ENCODE measurements at regions not wholly inside any gene's neighbourhood (a gene's known extent, or its start where the extent isn't known, plus 50 kb on each side); places are given as distances from the start of the nearest gene placed in this dataset.
A peak's percentile ranks its signal among the peaks of the same experiment; 100 is the strongest.

DNA sequence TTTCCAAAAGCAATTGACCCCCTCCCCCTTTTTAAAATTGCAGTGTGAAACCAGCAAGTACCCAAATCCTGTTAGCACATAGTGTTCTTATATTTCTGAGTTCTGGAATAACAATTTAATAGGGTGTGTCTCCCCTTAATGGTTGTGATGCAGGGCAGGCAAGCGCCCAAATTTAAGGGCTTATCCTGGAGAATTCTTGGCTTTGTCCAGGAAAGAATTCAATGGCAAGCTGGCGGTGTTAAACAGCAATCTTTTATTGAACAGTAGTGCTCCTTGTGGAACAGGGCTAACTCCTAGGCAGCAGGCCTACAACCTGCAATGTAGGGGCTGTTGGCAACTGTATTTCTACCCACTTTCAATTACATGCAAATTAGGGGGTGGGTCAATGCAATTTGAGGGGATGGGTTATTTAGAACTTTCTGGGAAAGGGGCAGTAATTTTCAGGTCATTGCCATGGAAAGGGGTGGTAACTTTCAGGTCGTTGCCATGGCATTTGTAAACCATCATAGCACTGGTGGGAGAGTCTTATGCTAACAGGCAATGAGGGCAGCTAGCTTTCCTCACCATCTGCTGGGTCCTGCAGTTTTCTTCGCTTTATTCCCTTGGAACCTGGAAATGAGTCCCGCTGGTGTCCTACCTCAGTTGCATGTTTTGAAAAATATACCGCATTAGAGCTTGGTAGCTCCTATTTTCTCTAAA is 149.0 kb upstream of the KCTD1 start:
- DNase-seq: no peak

DNA sequence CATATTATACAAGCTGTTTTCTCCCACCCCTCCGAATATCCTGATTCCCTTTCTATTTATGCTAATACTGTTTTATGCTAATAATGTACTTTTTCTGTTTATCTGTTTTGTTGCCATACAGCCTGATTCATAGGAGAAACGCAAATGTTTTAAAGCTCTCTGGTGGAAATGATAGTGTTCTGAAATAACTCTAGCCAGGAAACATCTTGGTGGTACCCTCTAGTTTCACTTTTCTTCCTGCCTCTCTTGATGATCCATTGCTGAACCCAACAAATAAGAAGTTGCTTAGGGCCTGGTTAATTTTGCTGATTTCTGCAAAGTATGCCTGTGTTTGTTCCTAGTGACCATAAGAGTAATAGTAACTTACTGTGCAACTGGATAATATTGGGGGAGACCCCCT is 148.4 kb upstream of the KCTD1 start:
- no peak for DNase-seq

DNA sequence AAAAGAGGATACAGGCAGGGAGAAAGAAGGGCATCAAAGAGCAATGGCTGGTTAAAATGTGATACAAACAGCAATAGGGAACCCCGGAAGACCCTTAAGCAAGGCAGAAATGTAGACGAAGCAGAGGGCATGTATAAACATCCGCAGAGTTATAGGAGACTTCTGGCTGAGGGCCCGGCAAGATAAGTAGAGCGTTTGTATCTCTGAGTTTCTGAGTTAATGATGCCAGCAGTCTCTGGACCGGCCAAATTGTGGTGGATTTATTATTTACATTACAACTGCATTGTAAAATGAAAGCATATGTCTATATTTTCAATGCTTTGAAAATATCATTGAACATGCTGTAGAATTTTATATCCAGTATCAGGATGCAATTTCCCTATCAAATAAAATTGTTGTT is 148.0 kb upstream of the KCTD1 start:
- no peak for DNase-seq

DNA sequence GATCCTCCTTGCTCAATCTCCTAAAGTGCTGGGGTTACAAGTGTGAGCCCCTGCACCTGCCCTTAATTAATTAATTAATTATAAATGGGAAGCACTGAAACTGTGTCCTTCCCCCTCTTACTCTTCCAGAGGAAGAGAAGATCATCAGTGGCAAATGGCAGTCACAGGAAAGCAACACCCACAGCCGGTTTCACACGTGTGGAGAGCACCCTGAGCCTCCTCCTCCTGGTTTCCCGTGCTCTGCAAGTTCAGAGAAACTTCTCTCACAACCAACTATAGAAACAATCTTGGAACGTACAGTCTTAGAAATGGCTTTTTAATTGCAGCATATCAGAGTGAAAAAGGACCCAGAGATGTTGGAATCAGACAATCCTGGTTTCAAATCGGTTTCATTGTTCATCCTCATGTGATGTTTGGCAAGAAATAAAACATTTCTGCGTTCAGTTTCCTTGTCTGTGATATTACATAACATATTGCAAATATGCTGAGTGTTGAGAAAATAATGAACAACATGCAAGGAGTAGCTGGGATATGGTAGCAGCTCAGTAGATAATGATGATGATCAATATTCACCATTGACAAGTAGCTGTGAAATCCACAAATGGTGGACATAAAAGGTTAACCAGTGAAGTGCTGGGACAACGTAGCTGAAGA is 141.0 kb upstream of the KCTD1 start:
- DNase-seq: no peak

DNA sequence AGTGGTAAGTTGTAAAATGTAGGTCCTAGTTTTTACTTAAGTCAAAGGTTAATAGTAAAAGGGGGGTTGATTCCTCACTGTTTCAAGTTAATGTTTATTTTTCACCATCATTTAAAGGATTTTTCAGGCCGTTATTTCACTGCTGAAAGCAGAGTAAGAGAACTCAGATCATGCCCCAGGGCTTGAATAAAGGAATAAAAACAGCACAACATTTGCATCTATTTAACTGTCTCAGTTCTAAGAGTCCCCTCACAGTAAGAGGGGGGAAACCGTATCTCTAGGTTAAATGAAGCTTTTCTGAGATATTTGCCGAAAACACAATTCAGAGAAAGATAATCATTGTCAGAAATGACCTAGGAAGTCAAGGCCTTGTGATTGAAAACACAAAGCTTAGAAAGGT is 138.2 kb upstream of the KCTD1 start:
- DNase-seq: no peak

DNA sequence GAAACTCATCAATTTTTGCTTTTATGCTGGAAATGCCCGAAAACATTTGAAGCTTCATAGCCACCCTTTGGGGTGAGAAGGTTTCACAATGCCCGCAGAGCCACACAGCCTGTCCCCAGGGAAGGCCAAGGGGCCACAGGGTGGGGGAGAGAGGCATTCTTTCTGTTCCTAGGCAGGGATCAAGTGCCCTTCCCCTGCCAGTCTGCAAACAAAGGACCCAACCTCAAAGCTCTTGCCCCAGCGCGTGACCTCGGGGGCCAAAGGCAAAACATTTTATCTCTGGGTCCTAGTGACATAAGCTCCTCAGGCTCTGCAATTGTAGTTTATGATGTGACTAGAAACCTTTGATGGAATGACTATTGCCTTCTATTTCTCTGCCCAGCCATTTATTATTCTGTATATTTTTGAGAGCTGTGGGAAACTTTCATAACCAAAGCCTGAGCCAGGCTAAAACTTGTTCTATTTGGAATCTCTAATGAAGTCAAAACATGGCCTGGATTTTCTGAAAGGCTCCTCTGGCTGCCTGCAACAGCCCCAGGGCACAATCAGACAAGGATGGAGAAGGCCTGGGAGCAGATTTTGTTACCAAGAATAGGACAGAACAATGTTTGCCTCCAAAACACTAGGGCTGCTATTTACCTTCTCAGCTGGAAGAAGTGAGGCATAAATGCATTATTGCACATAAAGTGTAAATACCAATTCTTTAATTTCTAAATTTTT is 137.2 kb upstream of the KCTD1 start:
- no peak for DNase-seq

DNA sequence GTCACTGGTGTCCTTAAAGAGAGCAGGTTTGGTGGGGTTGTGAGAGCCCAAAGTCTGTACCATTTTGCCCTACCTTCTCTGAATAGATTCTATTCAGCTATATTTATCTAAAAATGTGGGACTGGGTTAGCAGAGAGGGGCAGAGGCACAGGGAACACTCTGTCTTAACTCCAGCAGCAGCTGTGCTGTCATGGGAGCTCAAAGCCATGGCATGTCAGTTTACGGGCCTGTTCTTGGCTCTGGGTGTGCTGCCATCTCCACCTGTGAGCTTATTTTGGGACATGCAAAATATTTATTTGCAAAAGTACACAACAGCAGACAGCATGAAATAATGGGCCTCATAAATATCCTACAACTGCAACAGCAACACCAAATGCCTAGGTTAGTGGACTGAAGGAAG is 129.6 kb upstream of the KCTD1 start:
- no peak for DNase-seq

DNA sequence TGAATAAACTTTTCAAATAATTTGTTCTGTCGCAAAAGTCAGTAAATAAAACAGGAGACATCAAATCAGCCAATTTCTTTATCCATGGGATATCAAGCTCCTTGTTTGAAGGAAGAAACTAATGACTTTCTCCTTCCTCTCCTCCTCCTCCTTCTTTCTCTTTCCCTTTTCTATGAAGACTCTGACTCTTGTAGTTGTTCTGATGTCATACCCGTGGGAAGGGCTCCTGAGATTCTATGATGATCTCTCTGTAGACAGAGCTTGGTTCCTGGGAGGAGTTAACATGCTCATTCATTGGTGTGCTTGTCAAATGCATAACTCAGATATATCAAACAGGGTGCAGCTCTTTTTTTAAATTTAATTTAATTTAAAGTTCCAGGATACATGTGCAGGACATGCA is 118.7 kb upstream of the KCTD1 start:
- DNase-seq: no peak

DNA sequence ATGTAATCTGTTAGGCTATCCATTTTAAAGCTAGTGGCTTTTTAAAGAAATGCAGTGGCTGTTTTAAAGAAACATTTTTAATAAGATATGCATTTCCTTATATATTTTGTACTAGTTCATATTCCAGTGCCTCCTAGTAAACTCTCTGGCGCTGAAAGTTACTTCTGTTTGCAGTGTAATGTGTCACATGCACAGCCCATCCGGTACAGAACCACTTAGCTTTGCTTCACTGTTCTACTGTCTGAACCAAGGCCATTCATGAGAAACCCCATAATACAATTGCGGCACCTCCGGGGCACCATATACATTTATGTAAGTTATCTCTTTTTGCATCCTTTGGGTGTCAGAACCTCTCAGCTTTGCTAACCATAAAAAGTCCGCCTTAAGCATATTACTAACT is 114.6 kb upstream of the KCTD1 start:
- no peak for DNase-seq

DNA sequence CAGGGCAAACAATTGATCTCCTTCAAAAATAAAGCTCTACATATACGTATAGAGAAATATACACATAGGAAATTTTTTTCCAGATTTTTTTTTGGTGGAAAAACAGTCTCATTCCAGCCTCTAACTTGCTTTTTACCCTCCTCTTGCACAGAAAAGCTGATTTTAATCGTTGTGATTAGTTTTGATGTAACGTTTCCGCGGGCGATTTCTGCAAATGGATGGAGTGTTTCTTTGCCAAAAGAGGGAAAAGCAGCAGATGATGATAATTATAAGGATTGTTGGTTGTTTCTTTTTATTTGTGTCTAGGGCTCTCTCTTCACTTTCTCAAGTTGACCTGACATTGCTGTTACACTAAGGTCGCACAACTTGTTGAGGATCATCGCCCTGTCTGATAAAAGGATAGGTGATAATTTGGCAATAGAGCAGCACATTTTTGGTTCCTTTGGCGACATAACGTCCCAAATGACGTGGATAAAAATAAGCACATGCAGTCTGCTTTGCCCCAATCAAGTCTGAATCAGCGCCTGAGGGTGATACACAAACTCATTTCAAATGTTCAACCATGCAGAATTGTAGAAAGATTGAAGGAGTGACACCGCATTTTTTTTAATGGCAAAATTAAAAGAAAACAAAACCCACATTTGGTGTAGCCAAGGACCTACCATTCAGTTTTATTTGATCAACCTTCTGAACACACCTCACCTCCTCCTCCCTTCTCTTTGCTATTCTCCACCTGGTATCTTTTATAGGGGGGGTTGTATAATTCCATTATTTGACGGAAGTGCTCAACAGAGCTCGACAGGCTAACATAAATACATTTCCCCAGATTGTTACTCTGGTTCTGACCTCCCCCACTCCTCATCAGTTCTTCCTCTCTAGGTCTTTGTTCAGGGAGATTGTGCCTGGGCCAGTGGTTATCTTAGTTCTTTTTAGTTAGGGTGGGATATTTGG is 109.6 kb upstream of the KCTD1 start:
- DNase-seq: no peak

DNA sequence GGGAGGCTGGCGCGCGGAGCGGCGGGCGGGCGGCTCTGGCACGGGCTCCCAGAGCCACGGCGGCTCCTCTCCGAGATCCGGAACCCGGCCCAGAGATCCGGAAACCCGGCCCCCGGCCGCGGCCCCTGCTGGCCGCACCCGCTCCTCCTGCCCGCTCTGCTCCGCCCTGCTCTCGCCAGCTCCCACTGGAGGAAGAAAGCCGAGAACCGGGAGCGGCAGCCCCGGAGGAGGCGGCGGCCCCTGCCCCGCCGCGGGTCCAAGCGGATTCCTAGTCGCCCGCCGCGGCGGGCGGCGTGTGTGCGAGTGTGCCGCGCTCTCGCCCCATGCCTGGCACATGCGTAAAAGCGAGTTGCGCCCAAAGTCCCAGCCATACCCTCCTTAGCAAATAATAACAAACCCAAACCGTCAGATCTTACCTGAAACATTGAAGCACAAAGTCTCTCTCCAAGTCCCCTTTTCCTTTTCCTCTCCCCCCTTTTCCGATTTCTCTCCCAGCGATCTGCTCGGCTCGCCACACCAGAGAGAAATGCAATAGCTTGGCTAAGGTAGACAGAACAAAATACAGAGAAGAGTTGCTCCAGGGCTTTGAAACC is 108.7 kb upstream of the KCTD1 start:
- DNase-seq: peak; percentile 37

DNA sequence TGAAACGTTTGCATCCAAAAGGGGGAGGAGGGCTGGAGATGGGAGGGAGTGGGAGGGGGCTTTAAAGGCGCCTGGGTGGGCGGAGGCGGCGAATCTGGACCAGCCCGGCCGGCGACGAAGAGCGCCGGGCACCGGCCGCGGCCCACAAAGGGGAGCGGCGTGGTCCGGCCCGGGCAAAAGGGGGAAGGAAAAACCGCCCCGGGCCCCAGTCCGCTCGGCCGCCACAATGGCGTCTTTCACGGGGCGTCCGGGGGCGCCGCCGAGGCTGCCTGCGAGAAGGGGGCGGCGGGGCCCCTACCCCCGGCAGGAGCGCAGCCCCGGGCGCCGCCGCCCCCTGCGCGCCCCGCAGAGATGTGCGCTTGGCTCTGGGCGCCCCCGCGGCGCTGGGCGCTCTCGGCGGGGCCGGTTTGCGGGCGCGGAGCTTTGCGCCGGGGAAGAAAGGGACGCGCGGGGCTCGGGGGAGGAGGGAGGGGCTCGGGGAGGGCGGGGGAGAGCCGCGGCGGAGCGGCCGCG is 108.1 kb upstream of the KCTD1 start:
- DNase-seq: no peak

DNA sequence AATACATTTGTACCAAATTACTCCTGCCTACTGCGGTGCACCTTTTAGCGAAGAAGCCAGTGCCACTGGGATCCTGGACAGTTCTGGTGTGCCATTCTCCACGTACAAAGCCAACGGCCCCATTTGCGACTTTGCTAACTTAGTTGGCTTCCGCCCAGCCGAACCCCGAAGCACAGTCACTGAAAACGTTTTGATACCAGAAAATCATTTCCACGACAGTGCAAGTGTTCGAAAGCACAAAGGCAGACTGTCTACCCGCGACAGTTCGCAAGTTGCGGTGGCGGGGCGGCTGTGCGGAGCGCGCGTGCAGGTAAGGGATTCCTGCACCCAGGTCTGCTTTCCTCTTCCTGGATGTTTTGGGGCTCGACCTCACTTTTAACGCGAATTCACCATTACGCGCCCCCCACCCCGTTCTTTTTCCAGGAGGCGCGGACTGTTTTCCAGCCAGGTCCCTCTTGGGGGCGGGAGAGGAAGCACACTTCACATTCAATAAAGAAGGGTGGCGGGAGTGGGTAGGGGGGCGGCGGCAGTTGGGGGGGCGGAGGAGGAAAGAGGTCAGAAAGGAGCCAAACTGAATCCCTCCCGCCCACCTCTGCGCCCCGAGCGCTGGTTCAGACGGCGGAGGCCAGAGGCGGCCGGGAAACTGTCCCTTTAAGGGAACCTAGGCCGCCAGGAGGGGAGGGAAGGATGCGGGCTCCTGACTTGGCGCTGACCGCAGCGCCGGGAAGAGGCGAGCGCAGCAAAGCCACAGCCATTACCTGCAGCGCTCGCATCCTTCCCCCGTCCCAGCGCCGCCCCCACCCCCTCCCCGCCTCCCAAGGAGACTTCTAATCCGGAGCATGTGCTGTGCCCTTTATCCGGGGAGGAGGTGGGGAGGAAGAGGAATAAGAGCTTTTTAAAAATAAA is 107.4 kb upstream of the KCTD1 start:
- DNase-seq: no peak

DNA sequence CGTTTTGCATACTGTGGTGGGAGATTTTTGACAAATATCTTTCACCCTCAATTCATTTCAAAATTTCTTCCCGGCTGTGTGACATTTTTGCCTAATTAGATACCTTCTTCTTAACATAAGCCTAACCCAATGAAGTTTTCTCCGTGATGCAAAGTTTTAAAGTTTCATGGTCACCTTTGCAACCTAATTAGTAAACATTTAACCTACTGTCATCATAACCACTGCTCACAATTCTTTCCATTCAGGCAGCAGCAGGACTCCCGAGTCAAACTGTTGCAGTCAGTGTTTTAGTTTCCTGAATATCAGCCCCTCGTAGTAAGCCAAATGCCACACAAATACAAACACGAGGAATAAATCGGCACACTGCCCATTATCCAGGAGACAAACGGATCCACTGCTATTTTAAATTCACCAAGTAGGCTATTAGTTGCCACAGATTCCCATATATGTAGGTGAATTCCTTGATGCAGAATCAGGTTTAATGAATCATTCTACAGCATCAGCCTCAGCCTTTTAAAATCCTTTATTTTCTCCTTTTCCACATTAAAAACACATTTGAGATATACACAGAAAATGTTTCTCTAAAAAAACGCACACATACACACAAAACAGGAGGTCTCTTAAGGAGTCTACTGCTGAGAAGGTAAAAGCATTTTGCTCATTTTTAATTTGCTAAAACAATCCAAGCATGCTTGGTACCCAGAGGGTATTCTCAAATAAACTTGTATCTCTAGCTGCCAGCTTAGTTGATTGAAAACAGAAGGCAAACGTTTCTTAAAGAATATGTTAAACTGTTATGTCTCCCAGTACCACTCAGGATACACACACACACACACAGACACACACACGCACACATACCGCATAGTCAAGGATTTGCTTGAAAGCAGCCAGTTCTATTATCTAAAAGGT is 106.5 kb upstream of the KCTD1 start:
- no peak for DNase-seq

DNA sequence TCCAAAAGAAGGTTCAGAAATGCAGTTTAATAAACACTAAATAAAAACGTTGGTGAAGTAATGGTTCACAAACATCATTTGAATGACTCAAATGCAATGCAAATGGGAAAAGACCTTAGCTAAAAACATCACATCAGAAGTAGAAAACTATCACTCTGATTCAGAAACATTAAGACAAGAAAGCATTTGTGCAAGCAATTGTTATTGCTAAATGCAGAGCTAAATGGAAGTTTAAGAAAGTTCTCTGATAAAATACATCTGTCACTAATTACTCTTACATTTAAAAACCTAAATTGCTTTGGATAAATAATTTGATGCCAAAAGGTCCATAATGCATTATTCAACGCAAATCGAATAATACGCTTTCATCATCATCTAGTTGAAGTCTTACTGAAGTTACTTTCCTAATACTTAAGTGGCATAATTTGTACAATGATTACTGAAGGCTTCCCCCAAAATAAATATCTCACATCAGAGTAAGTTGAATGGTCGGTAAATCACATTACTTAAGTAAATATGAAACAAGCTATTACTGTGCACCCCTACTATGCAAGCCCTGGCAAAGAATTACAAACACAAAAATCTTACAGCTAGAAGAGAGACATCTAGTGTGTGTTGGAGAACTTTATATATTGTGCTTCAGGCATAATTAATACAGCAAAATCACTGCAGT is 105.7 kb upstream of the KCTD1 start:
- DNase-seq: no peak

DNA sequence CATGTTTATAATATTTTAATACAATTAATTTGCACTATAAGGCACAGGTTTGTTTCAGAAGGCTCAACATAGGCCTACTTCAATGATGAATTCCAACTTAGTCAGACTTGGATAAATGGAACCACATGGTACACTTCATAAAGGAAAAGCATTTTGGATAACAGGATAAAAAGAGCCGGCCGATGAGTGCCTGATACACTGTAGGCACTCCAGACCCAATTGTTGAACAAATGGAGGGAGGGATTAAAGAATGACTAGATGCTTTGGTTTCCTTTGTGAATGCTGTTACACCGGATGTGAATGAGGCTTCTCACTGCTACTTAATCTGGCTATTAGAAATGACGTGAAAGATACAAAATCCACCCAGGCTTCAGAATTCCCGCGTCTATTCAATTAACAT is 104.1 kb upstream of the KCTD1 start:
- DNase-seq: no peak

DNA sequence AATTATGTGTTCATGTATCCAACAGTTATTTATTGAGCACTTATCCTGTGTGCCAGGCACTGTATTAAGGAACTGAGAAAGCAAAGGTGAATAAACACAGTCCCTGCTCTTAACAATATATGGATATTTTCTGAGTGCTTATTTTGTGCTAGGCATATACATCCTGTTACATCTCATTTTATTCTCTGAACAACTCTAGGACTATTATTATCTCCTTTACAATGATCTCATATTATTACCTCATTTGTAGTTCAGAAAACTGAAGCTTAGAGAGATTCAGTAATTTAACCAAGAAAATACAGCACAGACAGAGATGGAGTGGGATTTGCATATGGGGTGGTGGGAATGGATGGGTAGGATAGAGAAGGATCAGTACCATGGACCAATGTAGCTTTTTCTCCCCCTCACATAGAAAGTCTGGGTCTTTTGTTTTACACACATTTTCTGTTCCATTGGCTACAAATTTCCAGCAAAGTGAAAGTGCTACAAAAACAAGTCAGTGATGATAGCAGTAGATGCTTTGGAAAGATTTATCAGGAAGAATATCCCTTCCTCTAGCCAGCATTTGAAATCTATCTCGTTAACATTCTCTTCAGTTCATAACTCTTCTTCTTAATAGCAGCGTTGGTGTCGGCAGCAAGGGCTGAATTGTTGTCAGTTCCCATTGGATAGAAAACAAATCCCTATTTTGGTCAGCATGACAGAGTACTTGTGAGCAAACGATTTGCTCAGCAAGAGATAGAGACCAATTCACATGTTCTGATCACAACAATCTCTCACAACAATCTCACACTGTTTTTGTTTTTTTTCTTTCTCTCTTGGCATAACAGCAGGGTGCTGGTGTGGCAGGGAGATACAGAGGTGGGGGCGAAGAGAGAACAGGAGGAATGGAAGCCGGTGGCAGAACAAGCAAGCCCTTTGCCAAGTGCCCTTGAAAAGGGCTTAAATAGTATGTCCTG is 102.2 kb upstream of the KCTD1 start:
- no peak for DNase-seq

DNA sequence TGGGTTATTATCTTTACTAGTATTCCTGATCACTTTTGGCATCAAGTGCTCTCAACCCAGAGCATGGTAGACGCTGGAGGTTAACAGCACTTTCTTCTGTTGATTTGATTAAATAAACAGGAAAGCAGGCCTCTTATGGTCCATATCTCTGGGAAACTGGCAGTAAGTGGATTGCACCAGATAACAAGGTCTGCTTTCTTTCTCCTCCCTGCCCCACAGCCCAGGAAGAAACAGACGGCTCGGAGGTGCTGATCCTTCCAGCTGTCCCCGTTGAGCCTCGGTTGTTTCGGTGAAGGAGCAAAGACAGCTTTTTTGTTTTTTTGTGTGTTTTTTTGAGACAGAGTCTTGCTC is 100.8 kb upstream of the KCTD1 start:
- DNase-seq: no peak
